HepG2 (cell line): ENCODE measurements at regions not wholly inside any gene's neighbourhood (a gene's known extent, or its start where the extent isn't known, plus 50 kb on each side); places are given as distances from the start of the nearest gene placed in this dataset.

Experiments
- NCOA5 ChIP-seq: sonication (generic); formaldehyde crosslinking; IDR thresholded peaks from 2 replicates; pipeline ENCODE4 v1.4.0; 2020; ENCODE audit warnings: missing genetic modification reagents
- REST ChIP-seq, 2 experiments: IDR thresholded peaks; 2 replicates each; pipeline ENCODE4 v1.6.1; 2011 to 2012; ENCODE audit warnings: low read length in 2 of 2, borderline replicate concordance in 1 of 2, low read depth in 1 of 2, mild to moderate bottlenecking in 1 of 2, moderate library complexity in 1 of 2
- SMAD1 ChIP-seq: sonication (generic); formaldehyde crosslinking; IDR thresholded peaks from 2 replicates; pipeline ENCODE4 v1.4.0; 2020; ENCODE audit warnings: missing genetic modification reagents, low read depth, mild to moderate bottlenecking, borderline replicate concordance
- SP1 ChIP-seq, 2 experiments: fragments of 450-650 bp in 1 of 2; sonication (generic) in 1 of 2; formaldehyde crosslinking in 1 of 2; IDR thresholded peaks; 2 replicates each; pipeline versions ENCODE4 v1.4.0 to v1.6.1; 2016 to 2020; ENCODE audit warnings: missing genetic modification reagents in 1 of 2
- TARDBP ChIP-seq: sonication (generic); formaldehyde crosslinking; IDR thresholded peaks from 2 replicates; pipeline ENCODE4 v1.8.0; 2022; ENCODE audit warnings: mild to moderate bottlenecking, missing genetic modification reagents
- THAP8 ChIP-seq: sonication (generic); formaldehyde crosslinking; IDR thresholded peaks from 2 replicates; pipeline ENCODE4 v1.5.1; 2020; ENCODE audit warnings: missing genetic modification reagents, mild to moderate bottlenecking, borderline replicate concordance
- USF2 ChIP-seq, 2 experiments: sonication (generic) in 1 of 2; formaldehyde crosslinking in 1 of 2; IDR thresholded peaks; 2 replicates each; pipeline versions ENCODE4 v1.5.1 to v1.6.1; 2011 to 2020; ENCODE audit warnings: borderline replicate concordance in 1 of 2, low read depth in 1 of 2, low read length in 1 of 2, mild to moderate bottlenecking in 1 of 2, missing genetic modification reagents in 1 of 2, moderate library complexity in 1 of 2
- ZNF431 ChIP-seq: sonication (generic); formaldehyde crosslinking; IDR thresholded peaks from 2 replicates; pipeline ENCODE4 v1.9.0; 2022; ENCODE audit warnings: missing genetic modification reagents, low read depth, mild to moderate bottlenecking, borderline replicate concordance
- ZNF747 ChIP-seq: sonication (generic); formaldehyde crosslinking; IDR thresholded peaks from 2 replicates; pipeline ENCODE4 v1.8.1; 2023; ENCODE audit warnings: missing genetic modification reagents, mild to moderate bottlenecking, borderline replicate concordance

- no peak for TF ChIP-seq ZNF747
- TF ChIP-seq SP1 (IDR thresholded peaks at IDR 0.05), result no peak
- TF ChIP-seq SP1 (CRISPR knock-in tag; IDR thresholded peaks at IDR 0.05), result no peak
- no peak for TF ChIP-seq USF2 (IDR thresholded peaks at IDR 0.05; ENCODE audit: low read depth, low read length)
- TF ChIP-seq USF2 (CRISPR knock-in tag; IDR thresholded peaks at IDR 0.05; ENCODE audit: borderline replicate concordance), result no peak
- no peak for TF ChIP-seq TARDBP (CRISPR knock-in tag)
- no peak for TF ChIP-seq REST (IDR thresholded peaks at IDR 0.05; ENCODE audit: borderline replicate concordance in 1 of 2, low read depth in 1 of 2, low read length in 2 of 2)
- TF ChIP-seq ZNF431 (CRISPR knock-in tag), result no peak
- no peak for TF ChIP-seq SMAD1 (CRISPR knock-in tag)
- no peak for TF ChIP-seq THAP8
- TF ChIP-seq NCOA5 (CRISPR knock-in tag), result no peak
These were observed 304.7 kb downstream of the SH2D1A start for GRCh38 chrX:124651031-124651430.
